Left hindlimb (tissue), 1 donor: ENCODE measurements at regions not wholly inside any gene's neighbourhood (a gene's known extent, or its start where the extent isn't known, plus 50 kb on each side); places are given as distances from the start of the nearest gene placed in this dataset.

Source experiments
- DNase-seq: peaks from one replicate; pipeline ENCODE4 v3.0.0-alpha.2; 2018

DNA sequence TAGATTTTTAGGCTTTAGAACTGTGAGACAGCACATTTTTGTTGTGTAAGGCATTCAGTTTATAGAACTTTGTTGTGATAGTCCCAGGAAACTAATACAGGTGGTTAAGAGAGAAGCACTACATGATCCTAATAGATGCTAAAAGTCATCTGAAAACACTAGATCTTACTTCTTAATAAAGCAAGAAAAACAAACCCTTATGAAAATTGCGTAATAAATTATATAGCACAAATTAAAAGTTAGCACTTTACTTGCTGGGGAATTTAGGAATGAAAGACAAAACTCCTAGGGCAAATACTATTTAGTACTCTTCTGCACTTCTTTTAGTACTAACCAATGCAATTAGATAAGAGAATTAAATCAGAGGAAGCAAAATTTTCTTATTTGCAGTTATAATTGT, 163.3 kb upstream of the SHISA6 start:
- no peak for DNase-seq

DNA sequence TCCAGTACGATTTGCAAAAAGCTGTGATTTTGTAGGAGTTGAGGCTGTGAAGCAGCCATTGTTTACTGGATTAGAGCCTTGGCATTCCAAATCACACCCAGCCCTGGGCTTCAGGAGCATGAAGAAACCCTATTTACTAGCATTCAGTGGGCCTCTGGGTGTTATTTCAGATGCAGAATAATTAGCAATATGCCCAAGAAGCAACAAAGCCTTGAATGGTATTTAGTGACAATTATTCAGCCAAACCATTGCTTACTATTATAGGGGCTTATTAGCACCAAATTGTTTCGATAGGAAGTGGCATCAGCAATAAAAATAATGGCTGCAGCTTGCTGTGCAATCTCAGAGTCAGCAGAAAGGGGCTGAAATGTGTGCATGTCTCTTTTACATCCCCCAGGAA, 166.6 kb upstream of the SHISA6 start:
- no peak for DNase-seq

DNA sequence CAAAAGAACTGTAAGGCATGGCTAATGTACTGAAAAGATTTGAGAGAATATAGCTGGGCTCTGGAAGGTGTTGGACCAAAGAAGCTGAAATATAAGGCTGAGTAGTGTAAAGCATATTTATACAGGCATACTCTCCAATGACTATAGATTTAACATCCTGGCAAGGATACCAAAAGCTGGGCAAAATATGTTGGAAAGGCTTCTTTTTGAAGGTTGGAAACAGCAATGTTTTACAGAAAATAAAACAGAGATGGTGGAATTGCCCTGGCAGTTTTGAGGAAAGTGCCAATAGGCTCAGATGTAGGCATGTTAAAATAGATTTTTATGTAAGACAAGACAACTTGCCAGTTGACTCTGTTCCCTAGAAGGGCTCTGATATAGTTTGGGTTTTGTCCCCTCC, 184.1 kb upstream of the SHISA6 start:
- no peak for DNase-seq

DNA sequence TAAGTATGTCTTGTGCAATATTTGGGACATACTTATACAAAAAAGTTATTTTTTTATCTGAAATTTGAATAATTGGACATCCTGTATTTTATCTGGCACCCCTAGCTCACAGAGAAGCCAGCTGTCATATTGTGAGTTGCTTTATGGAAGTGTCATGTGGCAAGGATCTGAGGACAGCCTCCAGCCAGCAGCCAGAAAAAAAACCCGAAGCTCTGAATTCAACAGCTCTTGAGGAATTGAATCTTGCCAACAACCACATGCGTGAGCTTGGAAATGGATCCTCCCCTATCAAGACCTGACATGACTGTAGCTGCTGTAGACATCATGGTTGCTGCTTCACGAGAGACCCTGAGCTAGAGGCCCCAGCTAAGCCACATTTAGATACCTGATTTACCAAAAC, 187.2 kb upstream of the SHISA6 start:
- no peak for DNase-seq

DNA sequence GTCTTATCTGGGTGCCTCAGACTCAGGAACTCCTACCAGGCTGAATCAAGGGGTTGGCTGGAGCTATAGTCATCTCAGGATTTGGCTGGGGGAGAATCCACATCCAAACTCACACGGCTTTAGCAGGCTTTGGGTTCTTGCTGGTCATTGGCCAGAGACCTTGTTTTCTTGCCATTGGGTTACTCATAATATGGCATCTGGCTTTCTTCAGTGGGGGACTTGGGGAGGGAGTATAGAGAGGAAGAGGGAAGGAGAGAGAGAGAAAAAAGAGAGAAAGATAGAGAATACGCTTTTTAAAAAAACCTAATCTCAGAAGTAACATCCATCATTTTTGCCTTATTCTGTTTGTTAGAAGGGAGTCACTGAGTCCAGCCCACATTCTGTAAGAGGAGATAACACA, 191.5 kb upstream of the SHISA6 start:
- DNase-seq = no peak

DNA sequence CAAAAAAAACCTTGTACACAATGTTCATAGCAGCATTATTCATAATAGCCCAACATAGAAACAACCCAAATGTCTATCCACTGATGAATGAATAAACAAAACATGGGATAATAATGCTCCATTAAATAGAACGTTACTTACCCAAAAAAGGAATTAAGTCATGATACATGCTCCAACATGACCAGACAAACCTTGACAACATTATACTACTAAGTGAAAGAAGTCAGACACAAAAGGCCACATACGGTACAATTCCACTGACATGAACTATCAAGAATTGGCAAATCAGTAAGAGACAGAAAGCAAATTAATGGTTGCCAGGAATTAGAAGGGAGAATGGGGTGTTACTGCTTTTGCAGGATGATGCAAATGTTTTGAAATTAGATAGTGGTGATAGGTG, 193.8 kb upstream of the SHISA6 start:
- DNase-seq = no peak

DNA sequence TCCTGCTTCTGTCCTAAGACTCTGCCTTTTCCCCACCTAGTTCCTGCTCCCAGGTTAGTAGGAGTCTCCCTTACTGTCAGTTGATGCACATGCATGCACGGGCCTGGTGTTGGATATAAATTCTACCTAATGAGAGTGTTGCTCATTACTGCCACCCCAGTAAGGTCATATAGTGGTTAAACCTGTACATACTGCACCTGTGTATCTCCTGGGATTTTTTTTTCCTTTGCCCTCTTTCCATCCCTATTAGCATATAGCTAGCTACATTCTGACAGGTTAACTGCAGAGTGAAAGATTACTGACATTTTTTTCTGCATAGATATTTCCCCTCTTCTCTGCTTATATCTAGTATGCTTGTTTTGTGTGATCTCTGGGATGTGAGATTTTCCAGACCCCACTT, 201.5 kb upstream of the PIRT start:
- DNase-seq = no peak

DNA sequence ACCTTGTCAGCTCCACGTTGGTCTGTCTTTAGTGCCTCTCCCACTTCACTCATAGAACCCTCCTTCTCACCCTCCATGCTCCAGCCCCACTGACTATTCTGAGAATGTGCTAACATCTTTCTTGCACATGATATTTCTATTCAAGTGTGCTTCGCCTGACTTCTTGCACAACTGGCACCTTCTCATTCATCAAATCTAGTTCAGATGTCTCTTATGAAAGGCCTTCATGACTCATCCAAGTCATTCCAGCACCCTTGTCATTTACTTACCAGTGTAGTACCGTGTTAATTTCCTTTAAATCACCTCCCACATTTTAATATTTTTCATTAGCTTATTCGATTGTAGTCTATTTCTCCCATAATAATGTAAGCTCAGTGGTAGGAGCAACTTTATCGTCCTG, 197.8 kb upstream of the PIRT start:
- DNase-seq = no peak

DNA sequence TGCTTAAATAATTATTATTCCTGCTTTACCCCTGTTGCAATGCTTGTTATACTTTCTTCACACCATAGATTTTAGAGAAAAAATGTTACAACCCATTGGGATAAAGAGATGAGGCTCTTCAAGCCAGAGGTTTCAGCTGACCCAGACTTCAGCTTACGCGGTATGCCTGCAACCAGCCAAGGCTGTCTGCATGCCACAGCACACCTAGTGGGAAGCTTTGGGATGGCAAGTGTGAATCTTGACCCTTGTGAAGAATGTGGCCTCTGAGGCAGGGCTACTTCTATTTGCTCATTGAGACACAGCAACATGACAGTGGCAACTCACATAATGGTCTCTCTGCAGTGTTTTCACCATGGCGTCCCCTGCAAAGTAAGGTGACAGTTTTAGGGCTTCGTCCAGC, 193.9 kb upstream of the PIRT start:
- no peak for DNase-seq

DNA sequence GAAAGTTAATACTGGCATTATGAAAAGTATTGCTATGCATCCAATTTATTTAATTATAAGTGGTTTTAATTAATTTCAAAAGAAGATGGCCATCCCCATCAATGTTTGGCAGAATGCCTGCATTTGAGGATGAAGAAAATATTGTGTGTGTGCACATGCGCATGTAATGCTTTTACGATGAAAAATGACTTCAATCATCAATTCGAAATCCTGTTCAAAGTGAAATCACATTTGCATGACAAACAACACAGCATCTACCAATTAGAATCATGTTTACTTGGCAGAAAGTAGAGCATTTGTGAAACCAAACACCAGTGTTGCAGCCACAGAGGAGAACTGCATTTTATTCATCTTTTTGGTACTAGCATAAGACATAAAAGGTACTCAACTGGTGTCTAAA, 191.9 kb upstream of the PIRT start:
- DNase-seq = no peak

DNA sequence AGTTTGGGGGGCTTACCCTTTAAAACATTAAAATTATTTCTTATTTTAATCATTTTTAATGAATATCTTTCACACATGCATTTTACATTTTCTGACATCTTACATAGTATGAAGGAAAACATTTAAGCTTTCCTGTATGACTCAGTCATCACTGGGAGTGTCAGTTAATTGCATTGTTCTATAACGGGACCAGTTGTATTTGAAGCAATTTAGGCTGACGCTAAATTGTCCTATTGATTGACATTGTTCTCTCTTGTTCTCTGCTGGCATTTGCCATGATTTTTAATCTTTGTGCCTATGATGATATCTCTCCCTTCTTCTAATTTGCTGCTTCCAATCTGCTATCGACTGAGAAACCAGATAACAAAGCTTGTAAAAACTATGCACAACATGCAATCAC, 190.5 kb upstream of the PIRT start:
- no peak for DNase-seq

DNA sequence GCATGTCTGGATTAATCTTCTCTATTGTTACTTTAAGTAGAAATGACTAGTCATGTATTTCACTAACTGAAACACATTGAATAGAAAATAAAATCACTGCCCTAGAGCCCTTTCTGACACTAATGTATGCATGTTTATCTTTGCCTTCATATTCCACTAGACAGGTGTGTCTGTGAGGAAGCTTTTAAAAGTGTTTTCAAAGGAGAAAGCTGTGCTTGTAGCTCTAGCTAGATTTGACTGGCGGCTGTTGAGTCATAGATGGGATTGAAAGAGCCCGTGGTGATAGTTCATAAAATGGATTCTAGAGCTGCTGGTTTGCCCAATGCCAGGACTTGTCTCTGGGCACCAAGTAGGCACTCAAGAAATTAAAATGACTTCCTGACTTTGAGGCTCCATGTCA, 189.0 kb upstream of the PIRT start:
- no peak for DNase-seq

DNA sequence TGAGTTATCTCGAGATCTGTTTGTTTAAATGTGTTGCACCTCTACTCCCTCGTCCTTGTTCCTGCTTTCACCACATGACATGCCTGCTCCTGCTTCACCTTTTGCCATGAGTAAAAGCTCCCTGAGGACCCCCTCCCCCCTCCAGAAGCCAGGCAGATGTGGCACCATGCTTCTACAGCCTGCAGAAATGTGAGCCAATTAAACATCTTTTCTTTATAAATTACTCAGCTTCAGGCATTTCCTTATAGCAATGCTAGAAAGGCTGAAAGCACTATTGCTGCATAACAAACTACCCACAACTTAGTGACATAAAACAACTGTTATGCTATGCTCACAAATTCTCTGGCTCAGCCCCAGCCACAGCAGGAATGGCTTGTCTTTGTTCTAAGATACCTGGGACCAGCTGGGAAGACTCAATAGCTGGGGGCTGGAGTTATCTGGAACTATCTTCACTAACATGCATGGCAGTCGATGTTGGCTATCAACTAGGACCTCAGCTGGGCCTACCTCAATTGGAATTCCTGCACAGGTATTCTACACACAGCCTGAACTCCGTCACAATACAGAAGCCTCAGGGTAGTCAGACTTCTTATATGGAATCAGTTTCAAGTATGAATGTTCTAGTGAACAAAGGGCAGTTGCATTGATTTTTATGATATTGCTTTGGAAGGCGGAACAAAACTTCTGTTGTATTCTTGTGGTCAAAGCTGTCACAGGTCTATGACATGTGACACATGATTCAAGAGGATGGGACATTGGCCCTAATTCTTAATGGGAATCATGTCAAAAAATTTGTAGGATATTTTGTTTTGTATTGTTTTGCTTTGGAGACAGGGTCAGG, 186.0 kb upstream of the PIRT start:
- no peak for DNase-seq

DNA sequence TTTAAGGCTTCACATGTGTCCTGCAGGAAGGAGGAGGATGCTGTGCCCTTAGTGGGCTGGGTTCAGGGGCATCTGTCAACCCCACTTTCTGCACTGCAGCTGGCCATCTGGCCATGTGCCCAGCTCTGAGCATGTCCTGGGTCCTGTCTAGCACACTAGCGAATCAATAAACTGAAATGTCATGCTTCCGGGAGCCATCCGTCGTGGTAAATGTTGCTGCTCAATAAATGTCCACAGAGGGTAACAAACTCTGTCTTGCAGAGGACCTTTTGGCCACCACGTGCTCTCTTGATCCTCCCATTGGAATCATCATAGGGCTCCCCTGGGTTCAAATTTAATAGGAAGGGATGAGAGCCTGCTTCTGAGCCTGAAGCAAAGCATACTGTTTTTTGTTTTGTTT, 168.6 kb upstream of the PIRT start:
- no peak for DNase-seq

DNA sequence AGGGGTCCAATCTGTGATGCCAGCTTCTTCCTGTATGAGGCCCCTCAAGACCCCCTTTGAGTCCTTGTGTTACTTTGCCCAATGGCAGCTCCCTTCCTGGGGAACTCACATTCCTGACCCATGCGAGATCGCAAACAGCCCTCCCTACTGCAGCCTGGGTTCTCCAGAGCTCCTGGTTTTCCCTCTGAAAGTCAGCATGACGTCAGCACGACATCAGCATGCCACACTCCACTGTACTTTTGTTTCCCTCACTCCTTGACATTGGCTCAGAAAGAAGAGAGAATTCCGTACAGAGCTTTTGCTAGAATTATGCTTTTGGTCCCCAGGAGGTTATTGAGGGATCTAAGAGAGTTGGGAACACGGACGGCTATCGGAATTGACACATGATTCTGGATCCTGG, 168.1 kb upstream of the PIRT start:
- DNase-seq = no peak

DNA sequence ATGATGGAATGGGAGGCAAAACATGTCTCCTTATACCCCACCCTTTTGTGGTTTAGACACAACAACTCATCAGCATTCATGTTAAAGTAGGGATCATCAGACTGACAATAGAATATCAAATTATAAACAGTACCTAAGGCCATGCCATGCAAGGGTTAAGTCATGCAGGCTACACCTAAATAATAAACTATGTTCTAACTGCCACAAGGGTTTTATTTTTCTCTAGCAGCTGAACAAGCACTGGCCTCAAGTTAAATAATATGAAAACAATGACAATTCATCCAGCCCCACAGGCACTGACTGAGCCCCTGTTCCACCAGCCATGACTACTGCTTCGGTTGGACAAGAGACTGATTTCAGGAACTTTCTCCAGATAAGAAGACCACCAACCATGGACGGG, 164.5 kb upstream of the PIRT start:
- DNase-seq = no peak

DNA sequence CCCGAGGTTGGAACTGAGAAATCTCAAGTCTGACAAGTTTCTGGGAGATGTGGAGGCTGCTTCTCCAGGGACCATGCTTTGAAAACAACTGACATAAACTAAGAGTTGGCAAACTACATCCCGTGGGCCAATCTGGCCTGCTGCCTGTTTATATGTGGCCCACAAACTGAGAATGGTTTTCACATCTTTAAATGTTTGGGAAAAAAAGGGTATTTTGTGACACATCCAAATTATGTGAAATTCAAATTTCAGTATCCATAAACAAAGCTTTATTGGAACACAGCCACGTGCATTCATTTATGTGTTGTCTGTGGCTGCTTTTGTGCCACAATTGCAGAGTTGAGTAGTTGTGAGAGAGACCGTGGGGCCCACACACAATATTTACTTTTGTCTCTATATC, 163.8 kb upstream of the PIRT start:
- no peak for DNase-seq

DNA sequence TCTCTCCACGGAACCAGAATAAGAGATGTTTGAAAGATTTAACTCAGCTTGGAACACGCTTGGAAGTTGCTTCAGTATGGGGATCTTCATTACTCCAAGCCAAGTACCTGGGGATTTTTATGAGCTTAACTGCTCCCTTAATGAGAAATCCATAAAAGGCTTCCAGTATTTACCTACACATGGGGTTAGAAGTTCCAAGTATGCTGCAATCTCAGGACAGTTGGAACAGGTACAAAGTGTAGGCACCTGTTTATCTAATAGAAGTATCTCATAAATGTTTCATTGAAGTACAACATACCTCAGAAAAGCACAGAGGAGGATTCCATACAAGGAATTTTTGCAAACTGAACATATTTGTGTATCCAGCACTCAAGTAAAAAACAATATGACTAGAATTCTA, 161.6 kb upstream of the PIRT start:
- DNase-seq = no peak

DNA sequence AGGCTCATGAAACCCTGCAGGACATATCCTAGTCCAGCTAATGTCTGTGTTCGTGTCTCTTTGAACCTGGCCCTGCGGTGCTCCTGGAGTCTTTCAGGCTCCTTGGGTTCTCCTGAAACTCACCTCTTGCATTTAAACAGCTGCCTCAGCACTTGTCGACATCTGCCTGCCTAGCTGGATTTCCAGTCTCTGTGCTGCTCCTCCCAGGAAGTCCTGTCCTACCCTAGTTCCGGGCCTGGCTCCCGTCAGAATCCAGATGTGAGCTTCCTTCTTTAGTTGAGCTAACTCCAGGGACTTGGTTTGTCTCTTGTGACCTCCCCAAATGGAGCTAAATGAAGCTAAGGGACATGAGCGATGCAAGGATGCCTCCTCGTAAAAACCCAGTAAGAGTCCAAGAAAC, 155.2 kb upstream of the PIRT start:
- DNase-seq = peak; percentile 36

DNA sequence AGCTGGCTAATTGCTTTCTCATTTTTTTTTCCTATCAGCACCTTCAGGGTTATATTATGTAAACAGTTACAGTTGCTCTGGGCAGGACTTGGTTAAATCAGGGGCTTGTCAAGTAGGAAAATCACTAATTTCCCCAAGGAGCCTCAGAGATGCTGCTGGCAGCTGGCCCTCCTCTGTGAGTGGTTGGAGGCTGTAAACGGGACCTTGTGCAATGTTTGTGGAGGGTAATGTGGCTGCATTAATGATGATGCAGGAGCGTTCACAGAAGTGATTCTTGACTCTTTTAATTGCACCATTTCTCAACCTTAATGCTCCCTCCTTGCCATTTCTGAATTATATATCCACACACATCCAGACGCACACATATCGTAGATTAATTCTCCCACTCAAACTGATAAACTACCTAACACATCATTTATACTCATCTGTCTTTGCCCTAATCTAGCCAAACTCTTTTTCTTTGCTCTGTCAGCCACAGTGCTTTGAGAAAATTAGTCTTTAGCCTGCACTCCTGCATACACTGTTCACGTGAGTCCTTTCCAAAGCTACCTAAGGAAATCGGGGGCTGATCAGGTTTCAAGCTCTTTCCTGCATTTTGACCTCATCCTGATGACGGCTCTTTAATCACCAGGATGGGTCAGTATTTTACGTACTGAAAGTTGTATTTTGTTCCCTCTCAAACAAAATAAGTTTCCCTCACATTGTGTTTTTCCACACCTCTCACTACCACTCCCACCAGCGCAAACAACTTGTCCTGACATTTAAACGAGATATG, 154.4 kb upstream of the PIRT start:
- DNase-seq = no peak

DNA sequence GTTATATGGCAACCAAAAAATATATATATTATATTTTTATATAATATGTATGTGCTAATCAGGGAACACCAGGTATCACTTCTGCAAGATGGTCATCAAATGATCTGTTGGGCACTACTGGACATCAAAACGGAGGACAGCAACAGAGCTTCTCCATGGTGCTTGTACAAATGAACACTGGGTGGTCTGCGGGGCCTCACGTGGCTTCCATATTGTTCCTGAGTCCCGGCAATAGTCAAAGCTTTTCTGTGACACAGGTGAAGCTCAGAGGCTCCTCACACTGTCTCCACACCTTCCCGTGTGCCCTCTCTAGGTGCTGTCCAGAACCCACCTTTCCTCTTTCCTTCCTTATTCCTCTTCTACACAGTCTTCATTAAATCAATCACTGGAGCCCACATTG, 149.9 kb upstream of the PIRT start:
- no peak for DNase-seq

DNA sequence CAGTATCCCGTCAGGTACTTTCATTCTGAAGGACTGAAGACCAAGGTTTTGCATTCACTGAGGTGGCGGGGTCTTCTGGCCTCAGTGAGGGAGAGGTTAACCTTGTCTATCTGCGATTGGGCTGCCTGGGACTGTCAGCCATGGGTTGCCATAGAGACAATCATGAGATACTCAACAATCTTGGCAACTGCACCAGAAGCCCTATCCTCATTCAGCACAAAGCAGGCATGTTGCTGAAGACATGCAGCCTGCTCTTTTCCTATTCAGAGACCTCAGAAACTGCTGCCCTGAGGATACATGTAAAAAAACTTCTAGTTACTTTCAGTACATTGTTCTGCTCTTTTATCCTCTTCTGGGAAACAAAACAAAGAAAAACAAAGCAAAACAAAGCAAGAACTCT, 146.3 kb upstream of the PIRT start:
- no peak for DNase-seq

DNA sequence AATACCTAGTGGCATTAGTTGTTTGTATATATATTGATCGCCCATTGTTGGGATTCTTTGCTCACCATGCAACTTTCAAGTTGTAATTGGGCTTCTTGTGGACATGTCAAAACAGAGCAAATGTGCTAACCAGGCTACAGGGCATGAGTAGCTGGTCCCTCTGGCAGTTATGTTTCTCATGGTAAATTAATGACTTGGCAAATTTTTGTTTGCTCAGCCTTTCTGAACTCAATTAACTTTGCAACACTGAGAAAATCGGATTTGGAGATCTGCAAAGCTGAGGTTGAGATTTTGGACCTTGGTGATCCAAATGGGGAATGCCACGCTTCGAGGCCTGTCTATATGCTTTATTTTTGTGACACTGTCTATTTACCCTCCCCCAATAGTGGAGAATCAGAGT, 138.5 kb upstream of the PIRT start:
- no peak for DNase-seq

DNA sequence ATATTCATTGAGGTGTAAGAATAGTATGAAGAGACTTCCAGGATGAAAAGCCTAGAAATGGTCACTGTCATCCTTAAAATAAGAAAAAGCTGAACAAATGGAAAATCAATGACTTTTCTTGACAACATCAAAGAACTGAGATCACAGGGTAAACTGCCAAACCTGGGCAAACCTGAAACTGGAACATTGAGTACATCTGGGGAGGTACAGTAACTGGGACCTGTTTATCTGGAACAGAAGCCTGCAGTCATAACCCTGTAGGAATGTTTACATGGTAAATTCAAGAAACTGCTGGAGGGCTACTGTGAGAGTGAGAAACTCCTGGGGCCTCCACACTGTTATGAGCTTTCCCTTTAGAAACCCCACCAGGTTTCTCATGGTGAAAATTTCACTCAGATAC, 130.1 kb upstream of the PIRT start:
- no peak for DNase-seq

DNA sequence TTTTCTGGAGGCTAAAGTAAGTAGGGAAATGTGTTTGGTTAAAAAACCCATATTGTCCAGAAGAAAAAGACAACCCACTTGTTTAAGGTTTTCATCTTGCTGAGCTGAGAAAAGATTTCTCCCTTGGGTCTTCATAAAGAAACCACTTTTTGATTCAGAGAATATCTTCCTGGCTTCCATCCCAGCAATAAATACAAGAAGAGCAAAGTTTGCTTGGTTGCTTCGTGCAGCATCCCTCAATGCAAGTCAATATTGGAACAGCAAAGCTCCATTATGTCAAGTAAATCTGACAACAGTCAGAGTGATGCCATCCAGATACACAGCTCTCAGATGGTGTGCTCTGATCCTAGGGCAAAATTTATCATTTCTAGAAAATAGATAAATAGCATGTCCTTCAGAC, 118.9 kb upstream of the PIRT start:
- DNase-seq = no peak
